Neural progenitor cell (in vitro differentiated cells): ENCODE measurements at regions not wholly inside any gene's neighbourhood (a gene's known extent, or its start where the extent isn't known, plus 50 kb on each side); places are given as distances from the start of the nearest gene placed in this dataset.
"Not testable (repeated sequence)": the region's sequence is repeated elsewhere in the genome, so short reads cannot be mapped to it uniquely, and the experiment has no call there.

ENCODE experiments used
- DNase-seq: peaks from one replicate; pipeline ENCODE4 v3.0.0-alpha.2; 2016; ENCODE audit warnings: low spot score
- H2AFZ ChIP-seq: fragments of 200-600 bp; sonication (generic); replicated peaks from 2 replicates; pipeline ENCODE4 v1.6.1; 2016; ENCODE audit warnings: antibody characterized with exemption
- H3F3A ChIP-seq: fragments of 200-600 bp; sonication (generic); 2 replicates; pipeline ENCODE4 v1.6.1; 2016; ENCODE audit warnings: antibody characterized with exemption, low read depth
- H3K27ac ChIP-seq: fragments of 200-600 bp; sonication (generic); 2 replicates; pipeline ENCODE4 v1.5.1; 2016; ENCODE audit warnings: mild to moderate bottlenecking
- H3K27me3 ChIP-seq: fragments of 200-600 bp; sonication (generic); 2 replicates; pipeline ENCODE4 v1.6.1; 2016; ENCODE audit warnings: mild to moderate bottlenecking, moderate library complexity
- H3K36me3 ChIP-seq: fragments of 200-600 bp; sonication (generic); 2 replicates; pipeline ENCODE4 v1.5.1; 2016
- H3K4me1 ChIP-seq: fragments of 200-600 bp; sonication (generic); 2 replicates; pipeline ENCODE4 v1.6.1; 2016; ENCODE audit warnings: mixed run types
- H3K4me2 ChIP-seq: fragments of 200-600 bp; sonication (generic); 2 replicates; pipeline ENCODE4 v1.6.1; 2016
- H3K4me3 ChIP-seq: fragments of 200-600 bp; sonication (generic); 2 replicates; pipeline ENCODE4 v1.5.1; 2016
- H3K79me2 ChIP-seq: fragments of 200-600 bp; sonication (generic); 2 replicates; pipeline ENCODE4 v1.6.1; 2016; ENCODE audit warnings: low read depth
- H3K9ac ChIP-seq: fragments of 200-600 bp; sonication (generic); 2 replicates; pipeline ENCODE4 v1.6.1; 2016
- H3K9me3 ChIP-seq: fragments of 200-600 bp; sonication (generic); 2 replicates; pipeline ENCODE4 v1.5.1; 2016; ENCODE audit warnings: low read depth
- H4K20me1 ChIP-seq: fragments of 200-600 bp; sonication (generic); 2 replicates; pipeline ENCODE4 v1.6.1; 2016; ENCODE audit warnings: low read depth
- H3K27ac Mint-ChIP-seq: 3 replicates; pipeline ENCODE4 v1.8.0; 2021; ENCODE audit warnings: mixed read lengths
- H3K27me3 Mint-ChIP-seq: 2 replicates; pipeline ENCODE4 v1.8.0; 2022; ENCODE audit warnings: low read depth, mild to moderate bottlenecking, inconsistent platforms, moderate library complexity, mixed read lengths; ENCODE audit not compliant: insufficient read depth
- H3K36me3 Mint-ChIP-seq: 3 replicates; pipeline ENCODE4 v1.8.0; 2021; ENCODE audit warnings: mixed read lengths
- H3K4me1 Mint-ChIP-seq: 3 replicates; pipeline ENCODE4 v1.8.0; 2021; ENCODE audit warnings: mixed read lengths
- H3K4me3 Mint-ChIP-seq: 3 replicates; pipeline ENCODE4 v1.8.0; 2021; ENCODE audit warnings: mild to moderate bottlenecking, moderate library complexity, mixed read lengths
- H3K9me3 Mint-ChIP-seq: 3 replicates; pipeline ENCODE4 v1.8.0; 2020; ENCODE audit warnings: mixed read lengths
- CTCF ChIP-seq: fragments of 200-600 bp; sonication (generic); IDR thresholded peaks from 2 replicates; pipeline ENCODE4 v1.5.1; 2017; ENCODE audit warnings: antibody characterized with exemption, mild to moderate bottlenecking
- EZH2 ChIP-seq: fragments of 200-600 bp; sonication (generic); IDR thresholded peaks from 2 replicates; pipeline ENCODE4 v1.6.1; 2017; ENCODE audit warnings: antibody characterized with exemption, mild to moderate bottlenecking, moderate library complexity
- EZH2phosphoT487 ChIP-seq: fragments of 200-600 bp; sonication (generic); IDR thresholded peaks from 2 replicates; pipeline ENCODE4 v1.6.1; 2017; ENCODE audit warnings: antibody characterized with exemption

DNA sequence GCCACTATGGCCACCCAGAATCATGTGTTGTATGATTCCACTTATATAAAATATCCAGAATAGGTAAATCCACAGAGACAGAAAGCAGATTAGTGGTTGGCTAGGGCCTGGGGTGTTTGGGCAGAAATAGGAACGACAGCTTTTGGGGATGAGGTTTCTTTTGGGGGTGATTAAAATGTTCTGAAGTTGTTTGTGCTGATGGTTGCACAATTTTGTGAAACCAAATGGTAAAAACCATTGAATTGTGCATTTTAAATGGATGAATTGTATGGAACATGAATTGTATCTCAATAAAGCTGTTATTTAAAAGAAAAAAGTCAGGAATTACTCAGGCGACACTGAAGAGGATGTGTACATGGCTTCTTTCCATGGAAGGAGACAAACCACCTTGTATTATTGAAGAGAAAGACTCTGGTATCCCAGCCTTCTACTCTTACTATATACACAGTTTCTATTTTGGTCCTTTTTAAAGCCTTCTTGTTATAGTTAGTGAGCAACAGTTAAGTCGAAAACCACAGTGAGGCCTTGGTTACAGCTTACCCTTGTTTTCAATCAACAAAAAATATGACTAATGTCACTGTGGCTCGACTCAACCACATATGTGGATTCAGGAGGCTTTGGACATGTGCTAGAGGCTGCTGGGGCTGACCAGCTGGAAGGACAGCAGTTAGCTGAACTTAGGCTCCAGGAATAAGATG is 57.1 kb upstream of the KMT2E start:
- peaks cover 4% of the 10 kb centered on the region for H3K9me3 Mint-ChIP-seq
- H3K27ac Mint-ChIP-seq, result peak overlapping the region; percentile 32
- Histone ChIP-seq H3K4me3 (no peak overlapping the region), H3K4me1 (no peaks in the 10 kb centered on the region), H3K27me3 (no peaks in the 10 kb centered on the region), H3K36me3 (no peaks in the 10 kb centered on the region), H2AFZ (no peak overlapping the region), H3F3A (no peaks in the 10 kb centered on the region), H3K4me2 (no peak overlapping the region), H4K20me1 (no peaks in the 10 kb centered on the region), H3K9me3 (no peaks in the 10 kb centered on the region), H3K79me2 (no peaks in the 10 kb centered on the region), H3K9ac (no peak overlapping the region), H3K27ac (no peak overlapping the region)
- no peak overlapping the region for H3K4me3 Mint-ChIP-seq
- no peaks in the 10 kb centered on the region for H3K27me3 Mint-ChIP-seq
- TF ChIP-seq CTCF, result no peak
- no peak for TF ChIP-seq EZH2
- no peak for TF ChIP-seq EZH2phosphoT487
- H3K36me3 Mint-ChIP-seq, result no peaks in the 10 kb centered on the region
- peaks cover 29% of the 10 kb centered on the region for H3K4me1 Mint-ChIP-seq
- DNase-seq, result no peak

- Histone ChIP-seq H3F3A (no peaks in the 10 kb centered on the region), H3K4me1 (no peaks in the 10 kb centered on the region), H3K9me3 (no peaks in the 10 kb centered on the region), H3K4me2 (no peak overlapping the region), H4K20me1 (no peaks in the 10 kb centered on the region), H3K36me3 (no peaks in the 10 kb centered on the region), H3K27me3 (no peaks in the 10 kb centered on the region), H2AFZ (no peak overlapping the region), H3K9ac (no peak overlapping the region), H3K4me3 (no peak overlapping the region), H3K27ac (no peak overlapping the region), H3K79me2 (no peaks in the 10 kb centered on the region)
- TF ChIP-seq EZH2phosphoT487, result no peak
- no peak for TF ChIP-seq EZH2
- no peak for TF ChIP-seq CTCF
- no peak overlapping the region for H3K4me3 Mint-ChIP-seq
- no peaks in the 10 kb centered on the region for H3K27me3 Mint-ChIP-seq
- peak overlapping the region; percentile 10 for H3K27ac Mint-ChIP-seq
- peaks cover 2% of the 10 kb centered on the region for H3K36me3 Mint-ChIP-seq
- no peak for DNase-seq
- H3K9me3 Mint-ChIP-seq, result peaks cover 10% of the 10 kb centered on the region
- H3K4me1 Mint-ChIP-seq, result peaks cover 35% of the 10 kb centered on the region
Observed at GRCh38 chr7:104958371-104958865, 55.6 kb upstream of the KMT2E start.

- not testable (repeated sequence) for H3K27ac ChIP-seq, H3K27ac Mint-ChIP-seq, H3K4me3 Mint-ChIP-seq, H3K27me3 Mint-ChIP-seq, DNase-seq, H3K27me3 ChIP-seq, H3F3A ChIP-seq, H3K79me2 ChIP-seq, H3K9me3 ChIP-seq, H2AFZ ChIP-seq, H4K20me1 ChIP-seq, H3K36me3 ChIP-seq, H3K4me1 ChIP-seq, H3K4me2 ChIP-seq, H3K9ac ChIP-seq, H3K4me3 ChIP-seq
- H3K4me1 Mint-ChIP-seq, result peaks cover 35% of the 10 kb centered on the region
- H3K9me3 Mint-ChIP-seq, result peaks cover 20% of the 10 kb centered on the region
- peaks cover 11% of the 10 kb centered on the region for H3K36me3 Mint-ChIP-seq
Observed at GRCh38 chr7:104959483-104959882, 54.5 kb upstream of the KMT2E start.

GRCh38 chr7:104960741-104961448 is 53.1 kb upstream of the KMT2E start:
- H3K9me3 Mint-ChIP-seq, result peaks cover 22% of the 10 kb centered on the region
- H3K27me3 Mint-ChIP-seq, result no peaks in the 10 kb centered on the region
- H3K4me3 Mint-ChIP-seq, result no peak overlapping the region
- no peaks in the 10 kb centered on the region for H3K4me1 ChIP-seq
- H3K4me2 ChIP-seq, result no peak overlapping the region
- peaks cover 11% of the 10 kb centered on the region for H3K36me3 Mint-ChIP-seq
- H3K4me1 Mint-ChIP-seq, result peaks cover 29% of the 10 kb centered on the region
- H3K36me3 ChIP-seq, result no peaks in the 10 kb centered on the region
- no peaks in the 10 kb centered on the region for H4K20me1 ChIP-seq
- no peak overlapping the region for H3K9ac ChIP-seq
- H3K79me2 ChIP-seq, result no peaks in the 10 kb centered on the region
- no peak for DNase-seq
- H3K27me3 ChIP-seq, result no peaks in the 10 kb centered on the region
- H3F3A ChIP-seq, result no peaks in the 10 kb centered on the region
- H3K9me3 ChIP-seq, result no peaks in the 10 kb centered on the region
- H3K27ac Mint-ChIP-seq, result no peak overlapping the region
- no peak overlapping the region for H2AFZ ChIP-seq
- TF ChIP-seq EZH2 (no peak), EZH2phosphoT487 (no peak), CTCF (no peak)
- H3K4me3 ChIP-seq, result no peak overlapping the region
- H3K27ac ChIP-seq, result no peak overlapping the region
